Stimulated activated CD8-positive, alpha-beta memory T cell treated with anti-CD3 and anti-CD28 coated beads, Interleukin-15, amount 100 ng/mL, for 48 hours (primary cell): ENCODE measurements at regions not wholly inside any gene's neighbourhood (a gene's known extent, or its start where the extent isn't known, plus 50 kb on each side); places are given as distances from the start of the nearest gene placed in this dataset.

Experiments
- DNase-seq, 2 donors: peaks; one replicate each; pipeline ENCODE4 v3.0.0-alpha.2; 2020; ENCODE audit warnings: low read depth in 2 of 2

- DNase-seq = no peak
These were observed 122.3 kb upstream of the RAI14 start for GRCh38 chr5:34533582-34534522.

DNA sequence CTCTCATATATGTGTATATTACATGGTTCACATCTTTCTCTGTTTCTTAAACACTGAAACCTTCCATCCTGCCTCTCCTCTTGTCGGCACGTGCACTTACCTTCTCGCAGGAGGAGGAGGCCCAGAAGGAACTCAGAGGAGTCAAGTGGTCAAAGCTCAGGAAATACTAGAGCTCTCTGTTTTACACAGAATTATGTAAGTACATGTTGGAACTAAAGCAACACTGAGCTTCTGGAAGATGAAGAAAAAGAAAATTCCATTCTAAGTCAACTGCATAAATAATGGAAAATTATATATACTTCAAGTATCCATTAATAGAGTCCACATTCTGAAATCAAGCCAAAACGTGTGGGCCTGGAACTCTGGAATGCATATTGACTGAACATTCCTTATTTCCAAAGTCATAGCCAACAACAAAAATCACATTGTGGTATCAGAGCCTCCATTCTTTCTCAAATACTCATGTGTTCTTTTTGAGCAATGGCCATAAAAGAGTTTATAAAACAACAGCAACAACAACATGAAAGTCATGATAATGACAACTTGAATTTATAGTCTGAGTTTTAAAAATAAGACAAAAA lies 121.5 kb upstream of the RAI14 start:
- DNase-seq = no peak

DNA sequence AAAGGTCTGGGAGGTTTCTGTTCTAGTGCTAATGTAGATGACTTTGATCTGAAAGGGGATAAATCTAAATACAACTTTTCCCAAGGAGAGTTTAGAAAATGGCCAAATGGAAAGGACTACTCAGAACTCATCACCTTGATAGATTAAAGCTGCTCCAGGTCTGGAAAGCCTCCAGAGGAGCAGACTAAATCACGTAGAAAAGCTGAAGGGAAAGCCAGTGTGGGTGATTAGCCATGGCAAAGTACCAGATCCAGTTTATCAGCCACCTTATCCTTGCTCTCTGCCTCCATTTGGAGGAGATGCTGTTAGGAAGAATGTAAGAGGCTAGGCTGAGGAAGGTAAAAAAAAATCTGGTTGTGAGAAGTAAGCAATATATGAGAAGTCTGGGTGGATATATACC lies 120.7 kb upstream of the RAI14 start:
- DNase-seq = no peak

DNA sequence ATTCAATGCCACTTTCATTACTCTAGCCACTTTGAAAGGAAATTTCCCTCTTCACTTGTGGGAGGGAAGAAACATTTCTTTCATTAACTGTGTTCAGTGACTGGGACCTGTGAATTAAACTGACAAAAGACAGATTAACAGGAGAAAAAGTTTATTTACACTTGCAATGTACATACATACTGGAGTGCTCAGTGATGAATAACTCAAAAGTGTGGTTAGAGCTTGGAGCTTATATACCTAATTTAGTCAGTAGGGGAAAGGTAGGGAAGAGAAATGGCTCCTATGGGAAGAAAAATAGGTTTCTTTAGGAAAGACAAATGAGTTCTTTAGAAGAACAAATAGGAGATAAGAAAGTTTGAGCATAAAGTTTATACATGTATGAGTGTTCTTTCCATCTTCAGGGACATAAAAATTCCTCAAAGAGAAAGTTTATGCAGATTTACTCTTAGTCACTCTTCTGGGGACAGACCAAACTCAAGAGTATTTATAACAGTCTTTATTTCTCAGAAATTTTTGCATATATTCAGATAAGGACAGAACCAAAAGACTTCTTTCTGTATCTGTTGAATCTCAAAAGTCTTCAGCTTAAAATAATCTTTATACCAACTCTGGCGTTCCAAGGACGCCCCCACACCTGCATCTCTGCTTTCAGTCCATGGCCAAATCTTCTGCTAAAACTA lies 120.0 kb upstream of the RAI14 start:
- DNase-seq = no peak

DNA sequence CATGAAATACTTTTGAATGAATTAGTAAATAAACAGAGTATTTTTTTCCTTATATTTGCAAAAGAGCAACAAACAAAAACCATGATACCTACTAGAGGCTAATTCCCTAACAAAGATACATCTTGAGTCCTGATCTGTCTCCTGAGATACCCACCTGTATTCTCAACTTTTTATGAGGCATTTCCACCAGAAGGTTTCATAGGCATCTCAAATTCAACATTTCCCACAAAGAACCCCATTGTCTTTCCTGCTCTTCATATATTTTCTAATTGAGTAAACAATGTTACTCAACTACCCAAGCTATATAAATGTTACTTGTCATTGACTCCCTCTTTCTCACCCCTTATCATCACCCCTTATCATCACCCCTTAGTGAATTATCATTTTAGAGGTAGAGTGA lies 119.4 kb upstream of the RAI14 start:
- DNase-seq = no peak

DNA sequence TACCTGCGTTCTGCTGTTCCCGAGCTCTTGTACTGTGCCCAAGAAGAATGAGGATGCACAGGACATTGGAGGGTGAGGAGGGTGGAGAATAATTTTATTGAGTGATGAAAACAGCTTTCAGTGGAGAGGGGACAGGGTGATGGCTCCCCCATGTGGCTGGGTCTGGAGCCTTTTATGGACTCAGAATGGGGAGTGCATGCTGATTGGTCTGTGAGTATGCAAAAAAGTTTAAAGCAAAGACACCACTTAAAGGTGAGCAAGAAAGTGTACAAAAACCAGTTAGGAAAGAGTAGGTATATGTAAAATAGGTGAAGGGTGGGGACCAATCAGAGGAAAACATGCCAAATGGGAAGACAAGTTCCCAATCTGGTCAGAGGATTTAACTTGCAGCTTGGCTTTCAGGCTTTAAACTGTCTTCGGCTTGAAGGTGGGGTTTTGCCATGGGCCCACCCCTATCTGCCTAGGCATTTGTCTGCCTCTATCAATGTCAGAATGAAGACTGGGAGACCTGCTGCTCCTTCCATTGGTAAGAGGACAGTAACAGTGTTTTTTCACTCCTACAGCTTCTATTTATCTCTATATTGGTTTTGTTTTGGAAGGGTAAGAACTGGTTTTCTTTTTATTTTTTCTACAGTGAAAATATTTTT lies 118.0 kb upstream of the RAI14 start:
- DNase-seq = no peak

GRCh38 chr5:34539183-34539582 lies 116.9 kb upstream of the RAI14 start:
- no peak for DNase-seq

DNA sequence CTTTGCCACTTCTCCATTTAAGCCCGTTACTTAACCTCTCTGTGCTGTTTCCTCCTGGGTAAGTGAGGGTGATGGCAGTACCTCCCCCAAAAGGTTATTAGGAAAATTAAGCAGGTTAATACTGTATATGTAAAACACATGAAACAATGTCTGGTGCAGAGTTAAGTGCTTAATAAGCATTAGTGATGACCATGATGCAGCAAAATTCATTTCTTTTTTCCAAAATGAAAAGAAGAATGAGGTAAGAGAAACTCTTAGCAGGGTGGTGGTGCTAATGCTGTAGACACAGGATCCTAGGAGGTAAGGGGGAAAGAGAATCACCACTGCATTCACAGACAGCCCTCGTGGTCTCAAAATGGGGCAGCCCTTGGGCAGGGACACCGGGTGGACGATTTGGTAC lies 115.1 kb upstream of the RAI14 start:
- DNase-seq = no peak

DNA sequence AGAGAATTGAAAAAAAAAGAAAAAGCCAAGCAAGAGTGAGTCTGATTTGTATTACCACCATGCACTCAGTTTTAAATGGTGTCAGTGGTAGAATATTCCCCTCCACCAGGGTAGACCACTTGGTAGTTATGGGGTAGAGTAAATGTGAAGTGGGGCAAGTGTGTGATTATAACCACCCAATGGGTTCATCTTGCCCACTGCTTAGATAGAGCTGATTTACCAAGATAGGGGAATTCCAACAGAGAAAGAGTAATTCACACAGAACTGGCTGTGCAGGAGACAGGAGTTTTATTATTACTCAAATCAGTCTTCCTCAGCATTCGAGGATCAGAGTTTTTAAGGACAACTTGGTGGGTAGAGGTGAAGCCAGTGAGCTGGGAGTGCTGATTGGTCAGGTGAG lies 113.3 kb upstream of the RAI14 start:
- no peak for DNase-seq

GRCh38 chr5:34543687-34544086 lies 112.4 kb upstream of the RAI14 start:
- no peak for DNase-seq

- DNase-seq = no peak
These were observed 111.7 kb upstream of the RAI14 start for GRCh38 chr5:34544403-34544802.

DNA sequence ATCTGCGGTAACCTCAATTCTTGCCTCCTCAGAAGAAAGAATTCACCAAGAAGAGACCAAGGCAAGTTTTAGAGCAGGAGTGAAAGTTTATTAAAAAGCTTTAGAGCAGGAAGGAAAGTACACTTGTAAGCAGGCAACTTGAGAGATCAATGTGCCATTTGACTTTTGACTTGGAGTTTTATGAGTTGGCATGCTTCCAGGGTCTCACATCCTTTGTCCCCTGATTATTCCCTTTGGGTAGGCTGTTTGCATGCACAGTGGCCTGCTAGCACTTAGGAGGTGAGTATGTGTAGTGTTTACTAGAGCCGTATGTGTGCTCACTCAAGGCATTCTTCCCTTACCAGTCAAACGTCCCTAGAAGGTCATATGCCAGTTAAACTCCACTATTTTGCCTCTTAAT lies 111.0 kb upstream of the RAI14 start:
- DNase-seq = no peak

DNA sequence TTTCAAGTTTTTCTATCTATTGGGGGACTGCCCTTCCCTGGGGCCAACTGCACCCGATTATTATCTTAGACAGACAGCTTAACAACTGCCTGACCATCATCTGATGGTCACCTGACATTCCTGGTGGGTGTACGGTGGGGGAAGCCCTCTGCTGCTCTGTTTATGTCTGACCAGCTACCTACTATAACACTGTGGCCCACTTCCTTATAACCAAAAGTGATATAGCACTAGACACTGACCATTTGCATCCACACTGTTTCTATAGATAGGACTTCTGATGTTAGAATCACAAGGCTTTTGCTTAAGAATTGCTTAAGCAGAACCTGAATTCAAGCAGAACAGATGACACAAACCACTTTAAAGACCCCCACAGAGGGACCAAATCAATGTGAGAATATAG lies 110.5 kb upstream of the RAI14 start:
- DNase-seq = no peak

GRCh38 chr5:34547300-34548085 lies 108.6 kb upstream of the RAI14 start:
- DNase-seq = no peak

GRCh38 chr5:34548086-34548403 lies 108.1 kb upstream of the RAI14 start:
- DNase-seq = no peak

DNA sequence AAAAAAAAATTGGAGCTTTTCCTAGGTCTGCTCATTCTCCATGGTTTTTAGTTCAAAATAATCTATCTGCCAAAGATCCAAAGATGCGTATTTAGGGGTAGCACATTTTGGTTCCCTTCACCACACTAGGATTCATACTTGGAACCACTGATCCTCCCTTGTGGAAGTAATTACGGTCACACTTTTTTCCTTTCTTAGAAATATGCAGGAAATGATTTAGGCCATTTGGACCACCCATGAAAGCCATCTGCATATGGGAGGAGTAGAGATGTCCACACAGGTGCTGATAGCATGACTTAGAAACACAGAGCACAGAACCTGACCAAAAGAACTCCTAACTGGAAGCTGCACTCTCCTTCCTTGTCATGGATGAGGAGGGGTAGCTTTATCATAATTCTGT lies 105.9 kb upstream of the RAI14 start:
- no peak for DNase-seq

DNA sequence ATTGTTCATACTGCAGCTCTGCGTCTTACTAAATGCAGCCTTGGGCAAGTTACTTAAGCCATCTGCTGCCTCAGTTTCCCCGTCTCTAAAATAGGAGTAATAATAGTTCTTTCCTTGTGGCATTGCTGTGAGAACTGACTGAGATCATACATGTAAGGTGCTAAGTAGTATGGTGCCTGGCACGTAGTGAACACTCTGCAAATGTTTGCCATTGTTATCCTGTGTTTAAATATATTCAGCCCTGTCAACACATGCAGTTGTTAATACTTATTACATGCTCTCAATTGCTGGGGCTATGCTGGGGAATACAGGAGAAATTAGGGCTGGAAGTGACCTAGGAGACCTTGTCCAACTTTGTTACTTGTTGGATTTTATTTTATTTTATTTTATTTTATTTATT lies 105.2 kb upstream of the RAI14 start:
- no peak for DNase-seq

DNA sequence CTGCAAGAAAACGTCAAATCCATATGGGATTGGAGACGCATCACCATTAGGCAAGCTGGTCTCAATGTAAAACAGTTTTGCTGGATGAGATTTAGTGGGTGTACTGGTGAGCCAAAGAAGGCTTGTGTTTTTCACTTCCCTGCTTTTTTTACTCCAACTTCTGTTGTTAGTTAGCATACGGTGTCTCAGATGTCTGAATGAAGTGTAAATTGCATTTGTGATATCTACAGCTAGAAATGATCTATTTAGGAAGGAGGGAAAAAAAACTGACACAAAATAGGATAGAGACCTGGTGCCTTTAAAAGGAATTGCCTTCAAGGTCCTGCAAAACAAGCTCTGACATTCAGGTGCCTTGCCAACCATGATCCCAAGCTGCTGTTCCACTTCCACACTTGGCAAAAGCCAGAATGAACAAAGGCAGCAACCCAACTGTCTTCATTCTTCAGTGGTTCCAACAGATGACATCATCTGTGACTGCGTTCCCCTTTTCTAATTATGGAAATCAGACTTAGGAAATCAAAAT lies 104.2 kb upstream of the RAI14 start:
- no peak for DNase-seq

GRCh38 chr5:34552686-34553085 lies 103.4 kb upstream of the RAI14 start:
- no peak for DNase-seq

GRCh38 chr5:34553581-34553980 lies 102.5 kb upstream of the RAI14 start:
- no peak for DNase-seq

GRCh38 chr5:34554641-34555040 lies 101.5 kb upstream of the RAI14 start:
- DNase-seq = no peak
